Rectal smooth muscle tissue (tissue), 1 donor: ENCODE measurements at regions not wholly inside any gene's neighbourhood (a gene's known extent, or its start where the extent isn't known, plus 50 kb on each side); places are given as distances from the start of the nearest gene placed in this dataset.

ENCODE experiments used
- H3K27ac ChIP-seq: one replicate; pipeline ENCODE4 v1.7.0; 2013; ENCODE audit warnings: low read depth, low read length, inconsistent platforms
- H3K27me3 ChIP-seq: one replicate; pipeline ENCODE4 v1.7.0; 2013; ENCODE audit warnings: low read length; ENCODE audit not compliant: control insufficient read depth, insufficient read depth
- H3K36me3 ChIP-seq: one replicate; pipeline ENCODE4 v1.7.0; 2013; ENCODE audit warnings: low read length; ENCODE audit not compliant: control insufficient read depth, insufficient read depth
- H3K4me1 ChIP-seq: one replicate; pipeline ENCODE4 v1.7.0; 2013; ENCODE audit warnings: low read length; ENCODE audit not compliant: control insufficient read depth, insufficient read depth
- H3K4me3 ChIP-seq: one replicate; pipeline ENCODE4 v1.7.0; 2013; ENCODE audit warnings: low read length
- H3K9ac ChIP-seq: one replicate; pipeline ENCODE4 v1.7.0; 2013; ENCODE audit warnings: low read length

DNA sequence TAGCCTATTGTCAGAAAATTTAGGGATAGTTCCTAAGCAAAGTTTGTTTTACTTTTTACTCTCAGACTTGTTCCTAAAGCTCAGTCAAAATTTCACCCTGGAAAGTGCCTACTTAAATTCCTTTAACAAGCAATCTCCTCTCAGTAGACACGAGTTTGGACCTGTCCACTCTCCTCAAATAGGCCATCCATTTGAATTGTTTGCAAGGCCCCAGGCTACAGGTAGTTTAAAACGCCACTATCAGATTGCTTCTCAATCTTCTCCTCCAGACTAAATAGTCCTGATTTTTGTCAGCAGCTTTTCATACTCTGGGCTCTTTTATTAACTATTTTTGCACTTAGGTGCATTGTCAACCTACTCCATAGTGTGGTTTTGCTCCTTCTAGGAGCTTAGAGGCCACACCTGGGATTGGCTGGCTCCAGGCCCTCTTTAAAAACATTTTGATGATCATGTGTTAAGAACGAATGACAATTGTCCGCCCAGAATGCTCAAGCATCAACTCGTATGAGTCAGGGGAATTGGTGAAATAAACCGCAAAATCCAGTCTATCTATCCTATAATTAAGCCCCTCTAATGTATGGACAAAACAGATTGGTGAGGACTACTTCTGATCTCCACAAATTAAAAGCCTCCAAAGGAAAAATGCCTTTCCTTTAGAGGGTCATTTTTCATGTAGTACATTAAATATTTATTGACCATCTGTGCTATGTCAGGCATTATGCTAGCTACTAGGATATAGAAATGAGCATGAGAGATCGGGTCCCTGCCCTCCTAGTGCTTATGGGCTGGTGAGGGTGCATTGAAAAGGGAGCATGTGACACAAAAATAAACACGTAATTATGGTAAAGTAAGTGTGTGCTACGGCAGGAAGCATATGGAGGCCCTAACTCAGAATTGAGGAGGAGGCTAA is 333.8 kb upstream of the TNP1 start:
- Histone ChIP-seq H3K9ac (no peak overlapping the region), H3K36me3 (no peaks in the 10 kb centered on the region)

DNA sequence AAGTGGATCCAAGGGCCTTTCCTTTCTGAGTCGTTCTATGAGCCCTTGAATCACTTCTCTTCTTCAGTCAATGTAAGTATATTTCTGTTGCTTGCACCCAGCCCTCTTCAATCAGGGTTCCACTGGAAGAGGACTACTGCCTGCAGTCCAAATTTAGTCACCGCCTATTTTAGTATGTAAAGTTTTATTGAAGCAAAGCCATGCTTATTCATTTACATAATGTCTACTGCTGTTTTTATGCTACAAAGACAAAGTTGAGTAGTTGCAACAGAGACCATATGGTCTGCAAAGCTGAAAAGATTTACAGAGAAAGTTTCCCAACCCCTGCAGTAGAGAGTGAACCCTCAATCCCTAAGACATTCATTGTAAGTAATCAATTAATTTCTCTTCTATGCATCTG is 332.5 kb upstream of the TNP1 start:
- Histone ChIP-seq H3K4me1 (no peaks in the 10 kb centered on the region), H3K27me3 (no peaks in the 10 kb centered on the region), H3K27ac (no peak overlapping the region), H3K36me3 (no peaks in the 10 kb centered on the region), H3K4me3 (no peak overlapping the region), H3K9ac (no peak overlapping the region)

More for the DNA sequence above, 333.8 kb upstream of the TNP1 start:
- Histone ChIP-seq H3K27ac (no peak overlapping the region), H3K4me3 (no peak overlapping the region), H3K27me3 (no peaks in the 10 kb centered on the region), H3K4me1 (no peaks in the 10 kb centered on the region)

- no peak overlapping the region for H3K9ac ChIP-seq
- H3K4me3 ChIP-seq = no peak overlapping the region
- no peaks in the 10 kb centered on the region for H3K4me1 ChIP-seq
- H3K27me3 ChIP-seq = no peaks in the 10 kb centered on the region
- H3K27ac ChIP-seq = no peak overlapping the region
- H3K36me3 ChIP-seq = no peaks in the 10 kb centered on the region
Observed at GRCh38 chr2:217189747-217190146, 329.9 kb upstream of the TNP1 start.

- Histone ChIP-seq H3K4me1 (no peaks in the 10 kb centered on the region), H3K27me3 (no peaks in the 10 kb centered on the region), H3K36me3 (no peaks in the 10 kb centered on the region), H3K4me3 (no peak overlapping the region), H3K9ac (no peak overlapping the region), H3K27ac (no peak overlapping the region)
Observed at GRCh38 chr2:217189131-217189530, 329.3 kb upstream of the TNP1 start.

DNA sequence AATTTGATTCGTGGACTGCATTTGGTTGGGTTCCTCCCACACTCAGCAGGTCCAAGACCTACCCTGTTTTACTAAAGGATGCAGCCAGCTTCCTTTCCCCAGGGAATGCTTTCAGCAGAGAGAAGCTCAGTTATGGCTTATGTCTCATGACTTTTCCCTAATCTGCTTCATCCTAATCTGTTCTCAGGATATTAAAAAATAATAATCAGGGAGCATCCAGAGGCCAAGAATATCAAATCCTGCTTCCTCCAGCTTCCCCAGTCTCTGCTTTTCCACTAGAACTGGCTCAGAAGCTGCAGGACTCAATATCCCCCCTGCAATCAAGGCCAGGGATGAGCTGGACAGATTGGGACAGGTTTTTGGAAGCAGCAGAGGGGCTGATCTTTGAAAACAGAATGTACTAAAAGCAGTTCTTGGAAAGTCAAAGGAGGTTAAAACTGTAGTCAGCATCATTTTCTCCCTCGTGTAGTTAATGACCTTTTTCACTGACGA is 326.9 kb upstream of the TNP1 start:
- Histone ChIP-seq H3K4me1 (no peaks in the 10 kb centered on the region), H3K27ac (peak overlapping the region; percentile 33), H3K9ac (no peak overlapping the region), H3K36me3 (no peaks in the 10 kb centered on the region), H3K27me3 (no peaks in the 10 kb centered on the region), H3K4me3 (no peak overlapping the region)

- Histone ChIP-seq H3K27me3 (no peaks in the 10 kb centered on the region), H3K9ac (no peak overlapping the region), H3K4me1 (no peaks in the 10 kb centered on the region), H3K27ac (peak overlapping the region; percentile 33), H3K36me3 (no peaks in the 10 kb centered on the region), H3K4me3 (no peak overlapping the region)
Observed at GRCh38 chr2:217186152-217186551, 326.3 kb upstream of the TNP1 start.

DNA sequence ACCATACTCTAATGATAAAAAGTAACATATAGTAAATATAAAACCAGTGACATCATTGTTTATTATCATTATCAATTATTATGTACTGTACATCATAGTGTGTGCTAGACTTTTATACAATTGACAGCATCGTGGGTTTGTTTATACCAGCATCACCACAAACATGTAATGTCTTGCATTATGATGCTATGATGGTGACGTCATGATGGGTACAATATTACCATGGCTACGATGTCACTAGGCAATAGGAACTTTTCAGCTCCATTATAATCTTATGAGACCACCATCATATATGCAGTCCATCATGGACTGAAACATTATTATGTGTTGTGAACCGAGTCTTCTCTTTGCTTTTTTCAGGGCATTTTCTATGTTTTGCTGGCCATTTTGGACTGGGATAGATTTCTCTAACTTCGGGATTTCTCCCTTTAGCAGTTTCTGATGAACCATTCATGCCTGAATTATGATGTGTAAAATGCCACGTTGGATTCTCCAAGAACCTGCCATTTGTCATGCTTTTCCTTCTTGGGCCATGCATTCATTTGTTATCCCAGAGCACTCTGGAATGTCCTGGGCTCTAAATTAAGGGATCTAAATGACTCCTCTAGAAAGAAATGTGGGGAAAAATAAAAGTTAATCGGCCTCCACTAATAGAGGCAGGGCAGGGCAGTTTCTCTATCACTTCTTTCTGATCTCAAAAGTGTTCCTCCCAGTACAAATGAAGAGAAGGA is 325.6 kb upstream of the TNP1 start:
- H3K9ac ChIP-seq = no peak overlapping the region
- H3K27ac ChIP-seq = no peak overlapping the region
- H3K4me1 ChIP-seq = no peaks in the 10 kb centered on the region
- H3K27me3 ChIP-seq = no peaks in the 10 kb centered on the region
- no peaks in the 10 kb centered on the region for H3K36me3 ChIP-seq
- H3K4me3 ChIP-seq = no peak overlapping the region

DNA sequence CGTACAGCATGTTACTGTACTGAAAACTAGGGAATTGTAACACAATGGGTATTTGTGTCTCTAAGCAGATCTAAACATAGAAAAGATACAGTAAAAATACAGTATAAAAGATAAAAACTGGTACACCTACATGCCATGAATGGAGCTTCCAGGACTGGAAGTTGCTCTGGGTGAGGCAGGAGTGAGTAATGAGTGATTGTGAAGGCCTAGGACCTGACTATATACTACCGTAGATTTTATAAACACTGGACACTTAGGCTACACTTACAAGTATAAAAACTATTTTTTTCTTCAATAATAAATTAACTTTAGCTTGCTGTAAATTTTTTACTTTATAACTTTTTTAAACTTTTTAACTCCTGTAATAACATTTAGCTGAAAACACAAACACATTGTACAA is 324.4 kb upstream of the TNP1 start:
- H3K4me1 ChIP-seq = no peaks in the 10 kb centered on the region

GRCh38 chr2:217183471-217183870 is 323.6 kb upstream of the TNP1 start:
- Histone ChIP-seq H3K36me3 (no peaks in the 10 kb centered on the region), H3K9ac (no peak overlapping the region), H3K4me3 (no peak overlapping the region), H3K27ac (no peak overlapping the region), H3K27me3 (no peaks in the 10 kb centered on the region), H3K4me1 (no peaks in the 10 kb centered on the region)

More for the DNA sequence above, 324.4 kb upstream of the TNP1 start:
- no peaks in the 10 kb centered on the region for H3K36me3 ChIP-seq
- H3K27ac ChIP-seq = no peak overlapping the region
- H3K4me3 ChIP-seq = no peak overlapping the region
- H3K9ac ChIP-seq = no peak overlapping the region
- H3K27me3 ChIP-seq = no peaks in the 10 kb centered on the region

DNA sequence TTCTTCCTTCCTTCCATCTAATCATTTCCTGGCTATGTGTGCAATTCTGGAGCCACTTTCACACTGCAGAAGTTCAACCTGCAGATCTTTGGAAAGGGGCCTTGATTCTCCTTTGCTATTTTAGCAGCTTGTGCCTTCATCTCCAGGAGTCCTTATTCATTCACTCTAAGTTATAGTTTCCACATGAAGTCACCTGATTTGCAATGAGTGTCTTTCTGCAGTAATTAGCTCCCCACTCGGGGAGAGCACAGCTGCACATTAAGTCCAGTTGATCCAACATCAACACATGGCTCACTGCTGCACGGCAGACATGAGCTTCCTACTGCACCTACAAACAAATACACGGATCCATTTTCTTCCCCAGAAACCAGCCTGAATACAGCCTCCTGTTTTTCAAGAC is 323.1 kb upstream of the TNP1 start:
- H3K4me3 ChIP-seq = no peak overlapping the region
- H3K27me3 ChIP-seq = no peaks in the 10 kb centered on the region
- no peaks in the 10 kb centered on the region for H3K4me1 ChIP-seq
- H3K27ac ChIP-seq = no peak overlapping the region
- no peak overlapping the region for H3K9ac ChIP-seq
- no peaks in the 10 kb centered on the region for H3K36me3 ChIP-seq

DNA sequence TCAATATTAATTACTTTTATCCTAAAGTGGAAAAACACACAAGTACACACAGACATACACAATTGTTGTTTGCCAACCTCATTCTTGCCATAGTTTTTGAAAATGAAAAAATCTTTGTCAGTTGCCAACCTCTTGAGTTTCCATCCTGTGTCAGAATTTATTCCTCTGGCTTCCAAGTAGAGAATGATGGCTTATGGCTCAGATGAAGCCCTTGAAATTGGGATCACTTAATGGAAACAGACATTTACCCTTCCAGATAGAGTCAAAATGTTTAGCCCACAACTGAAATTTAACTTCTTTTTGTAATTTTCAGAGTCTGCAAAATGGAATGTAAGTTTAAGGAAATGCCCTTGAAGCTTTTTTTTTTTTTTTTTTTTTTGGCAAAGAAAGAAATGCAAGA is 321.6 kb upstream of the TNP1 start:
- H3K4me1 ChIP-seq = no peaks in the 10 kb centered on the region
- H3K36me3 ChIP-seq = no peaks in the 10 kb centered on the region
- no peak overlapping the region for H3K9ac ChIP-seq

GRCh38 chr2:217179854-217180253 is 320.0 kb upstream of the TNP1 start:
- Histone ChIP-seq H3K36me3 (no peaks in the 10 kb centered on the region), H3K27ac (no peak overlapping the region), H3K4me3 (no peak overlapping the region), H3K9ac (no peak overlapping the region), H3K4me1 (no peaks in the 10 kb centered on the region), H3K27me3 (no peaks in the 10 kb centered on the region)

More for the DNA sequence above, 321.6 kb upstream of the TNP1 start:
- no peak overlapping the region for H3K27ac ChIP-seq
- H3K27me3 ChIP-seq = no peaks in the 10 kb centered on the region
- H3K4me3 ChIP-seq = no peak overlapping the region
